ENCODE measurements at regions not wholly inside any gene's neighbourhood (a gene's known extent, or its start where the extent isn't known, plus 50 kb on each side); places are given as distances from the start of the nearest gene placed in this dataset.
"Not testable (repeated sequence)": the region's sequence is repeated elsewhere in the genome, so short reads cannot be mapped to it uniquely, and the experiment has no call there.

GRCh38 chr14:59018978-59019377, 169.5 kb upstream of the DAAM1 start:
- Histone ChIP-seq H3K9me3 (ENCODE audit: control insufficient read depth, low read length) (no peaks in the 10 kb centered on the region), H3K9ac (ENCODE audit: low read length) (no peak overlapping the region), H3K27me3 (ENCODE audit: control insufficient read depth, insufficient read depth, low read length) (no peaks in the 10 kb centered on the region), H3K36me3 (ENCODE audit: control insufficient read depth, insufficient read depth, low read length) (no peaks in the 10 kb centered on the region), H3K4me1 (ENCODE audit: control insufficient read depth, insufficient read depth, low read length) (no peaks in the 10 kb centered on the region), H3K4me3 (ENCODE audit: low read length) (no peak overlapping the region)

GRCh38 chr14:59020382-59020781, 168.1 kb upstream of the DAAM1 start:
- no peaks in the 10 kb centered on the region for H3K9me3 ChIP-seq (ENCODE audit: control insufficient read depth, low read length)
- H3K27me3 ChIP-seq (ENCODE audit: control insufficient read depth, insufficient read depth, low read length) = no peaks in the 10 kb centered on the region
- no peak overlapping the region for H3K9ac ChIP-seq (ENCODE audit: low read length)
- H3K4me3 ChIP-seq (ENCODE audit: low read length) = no peak overlapping the region
- no peaks in the 10 kb centered on the region for H3K36me3 ChIP-seq (ENCODE audit: control insufficient read depth, insufficient read depth, low read length)
- H3K4me1 ChIP-seq (ENCODE audit: control insufficient read depth, insufficient read depth, low read length) = no peaks in the 10 kb centered on the region

- H3K9me3 ChIP-seq (ENCODE audit: control insufficient read depth, low read length) = no peaks in the 10 kb centered on the region
- no peak overlapping the region for H3K9ac ChIP-seq (ENCODE audit: low read length)
- H3K36me3 ChIP-seq (ENCODE audit: control insufficient read depth, insufficient read depth, low read length) = no peaks in the 10 kb centered on the region
- no peaks in the 10 kb centered on the region for H3K27me3 ChIP-seq (ENCODE audit: control insufficient read depth, insufficient read depth, low read length)
- no peaks in the 10 kb centered on the region for H3K4me1 ChIP-seq (ENCODE audit: control insufficient read depth, insufficient read depth, low read length)
- H3K4me3 ChIP-seq (ENCODE audit: low read length) = no peak overlapping the region
Observed at GRCh38 chr14:59022144-59022543, 166.3 kb upstream of the DAAM1 start.

- Histone ChIP-seq H3K36me3 (ENCODE audit: control insufficient read depth, insufficient read depth, low read length) (no peaks in the 10 kb centered on the region), H3K9me3 (ENCODE audit: control insufficient read depth, low read length) (no peaks in the 10 kb centered on the region), H3K4me3 (ENCODE audit: low read length) (no peak overlapping the region), H3K9ac (ENCODE audit: low read length) (no peak overlapping the region), H3K4me1 (ENCODE audit: control insufficient read depth, insufficient read depth, low read length) (no peaks in the 10 kb centered on the region), H3K27me3 (ENCODE audit: control insufficient read depth, insufficient read depth, low read length) (no peaks in the 10 kb centered on the region)
Observed at GRCh38 chr14:59026081-59026480, 162.4 kb upstream of the DAAM1 start.

GRCh38 chr14:59026640-59027039, 161.8 kb upstream of the DAAM1 start:
- not testable (repeated sequence) for H3K4me3 ChIP-seq (ENCODE audit: low read length); H3K9me3 ChIP-seq (ENCODE audit: control insufficient read depth, low read length); H3K27me3 ChIP-seq (ENCODE audit: control insufficient read depth, insufficient read depth, low read length); H3K9ac ChIP-seq (ENCODE audit: low read length); H3K36me3 ChIP-seq (ENCODE audit: control insufficient read depth, insufficient read depth, low read length); H3K4me1 ChIP-seq (ENCODE audit: control insufficient read depth, insufficient read depth, low read length)

GRCh38 chr14:59028476-59029202, 159.8 kb upstream of the DAAM1 start:
- Histone ChIP-seq H3K9me3 (ENCODE audit: control insufficient read depth, low read length) (no peaks in the 10 kb centered on the region), H3K9ac (ENCODE audit: low read length) (no peak overlapping the region), H3K27me3 (ENCODE audit: control insufficient read depth, insufficient read depth, low read length) (no peaks in the 10 kb centered on the region), H3K4me1 (ENCODE audit: control insufficient read depth, insufficient read depth, low read length) (no peaks in the 10 kb centered on the region), H3K36me3 (ENCODE audit: control insufficient read depth, insufficient read depth, low read length) (no peaks in the 10 kb centered on the region), H3K4me3 (ENCODE audit: low read length) (no peak overlapping the region)

- H3K9me3 ChIP-seq (ENCODE audit: control insufficient read depth, low read length) = no peaks in the 10 kb centered on the region
- H3K9ac ChIP-seq (ENCODE audit: low read length) = no peak overlapping the region
- H3K4me3 ChIP-seq (ENCODE audit: low read length) = no peak overlapping the region
- H3K4me1 ChIP-seq (ENCODE audit: control insufficient read depth, insufficient read depth, low read length) = no peaks in the 10 kb centered on the region
- H3K27me3 ChIP-seq (ENCODE audit: control insufficient read depth, insufficient read depth, low read length) = no peaks in the 10 kb centered on the region
- no peaks in the 10 kb centered on the region for H3K36me3 ChIP-seq (ENCODE audit: control insufficient read depth, insufficient read depth, low read length)
Observed at GRCh38 chr14:59032826-59033225, 155.6 kb upstream of the DAAM1 start.

- Histone ChIP-seq H3K36me3 (ENCODE audit: control insufficient read depth, insufficient read depth, low read length) (no peaks in the 10 kb centered on the region), H3K4me1 (ENCODE audit: control insufficient read depth, insufficient read depth, low read length) (no peaks in the 10 kb centered on the region)
Observed at GRCh38 chr14:59036134-59036533, 152.3 kb upstream of the DAAM1 start.

GRCh38 chr14:59037086-59037485, 151.4 kb upstream of the DAAM1 start:
- Histone ChIP-seq H3K9me3 (ENCODE audit: control insufficient read depth, low read length) (no peaks in the 10 kb centered on the region), H3K4me1 (ENCODE audit: control insufficient read depth, insufficient read depth, low read length) (no peaks in the 10 kb centered on the region), H3K27me3 (ENCODE audit: control insufficient read depth, insufficient read depth, low read length) (no peaks in the 10 kb centered on the region), H3K4me3 (ENCODE audit: low read length) (no peak overlapping the region), H3K36me3 (ENCODE audit: control insufficient read depth, insufficient read depth, low read length) (no peaks in the 10 kb centered on the region), H3K9ac (ENCODE audit: low read length) (no peak overlapping the region)

More at GRCh38 chr14:59036134-59036533, 152.3 kb upstream of the DAAM1 start:
- no peaks in the 10 kb centered on the region for H3K27me3 ChIP-seq (ENCODE audit: control insufficient read depth, insufficient read depth, low read length)
- no peaks in the 10 kb centered on the region for H3K9me3 ChIP-seq (ENCODE audit: control insufficient read depth, low read length)
- no peak overlapping the region for H3K4me3 ChIP-seq (ENCODE audit: low read length)
- H3K9ac ChIP-seq (ENCODE audit: low read length) = no peak overlapping the region

GRCh38 chr14:59037620-59038019, 150.8 kb upstream of the DAAM1 start:
- Histone ChIP-seq H3K4me1 (ENCODE audit: control insufficient read depth, insufficient read depth, low read length) (no peaks in the 10 kb centered on the region), H3K4me3 (ENCODE audit: low read length) (no peak overlapping the region), H3K9me3 (ENCODE audit: control insufficient read depth, low read length) (no peaks in the 10 kb centered on the region), H3K36me3 (ENCODE audit: control insufficient read depth, insufficient read depth, low read length) (no peaks in the 10 kb centered on the region), H3K9ac (ENCODE audit: low read length) (no peak overlapping the region), H3K27me3 (ENCODE audit: control insufficient read depth, insufficient read depth, low read length) (no peaks in the 10 kb centered on the region)

GRCh38 chr14:59038746-59039145, 149.7 kb upstream of the DAAM1 start:
- H3K9me3 ChIP-seq (ENCODE audit: control insufficient read depth, low read length) = no peaks in the 10 kb centered on the region
- H3K4me3 ChIP-seq (ENCODE audit: low read length) = no peak overlapping the region
- H3K36me3 ChIP-seq (ENCODE audit: control insufficient read depth, insufficient read depth, low read length) = no peaks in the 10 kb centered on the region
- no peaks in the 10 kb centered on the region for H3K4me1 ChIP-seq (ENCODE audit: control insufficient read depth, insufficient read depth, low read length)
- no peak overlapping the region for H3K9ac ChIP-seq (ENCODE audit: low read length)
- no peaks in the 10 kb centered on the region for H3K27me3 ChIP-seq (ENCODE audit: control insufficient read depth, insufficient read depth, low read length)

- Histone ChIP-seq H3K27me3 (ENCODE audit: control insufficient read depth, insufficient read depth, low read length) (no peaks in the 10 kb centered on the region), H3K9ac (ENCODE audit: low read length) (no peak overlapping the region), H3K36me3 (ENCODE audit: control insufficient read depth, insufficient read depth, low read length) (no peaks in the 10 kb centered on the region), H3K9me3 (ENCODE audit: control insufficient read depth, low read length) (no peaks in the 10 kb centered on the region), H3K4me1 (ENCODE audit: control insufficient read depth, insufficient read depth, low read length) (no peaks in the 10 kb centered on the region), H3K4me3 (ENCODE audit: low read length) (no peak overlapping the region)
Observed at GRCh38 chr14:59041308-59041707, 147.2 kb upstream of the DAAM1 start.

GRCh38 chr14:59044707-59045106, 143.8 kb upstream of the DAAM1 start:
- Histone ChIP-seq H3K9ac (ENCODE audit: low read length) (no peak overlapping the region), H3K4me3 (ENCODE audit: low read length) (no peak overlapping the region), H3K4me1 (ENCODE audit: control insufficient read depth, insufficient read depth, low read length) (no peaks in the 10 kb centered on the region)

More at GRCh38 chr14:59044707-59045106, 143.8 kb upstream of the DAAM1 start:
- no peaks in the 10 kb centered on the region for H3K27me3 ChIP-seq (ENCODE audit: control insufficient read depth, insufficient read depth, low read length)
- no peaks in the 10 kb centered on the region for H3K9me3 ChIP-seq (ENCODE audit: control insufficient read depth, low read length)
- no peaks in the 10 kb centered on the region for H3K36me3 ChIP-seq (ENCODE audit: control insufficient read depth, insufficient read depth, low read length)
